Femur (tissue), 1 donor: ENCODE measurements at regions not wholly inside any gene's neighbourhood (a gene's known extent, or its start where the extent isn't known, plus 50 kb on each side); places are given as distances from the start of the nearest gene placed in this dataset.

Source experiments
- DNase-seq: peaks from one replicate; pipeline ENCODE4 v3.0.0-alpha.2; 2017

DNA sequence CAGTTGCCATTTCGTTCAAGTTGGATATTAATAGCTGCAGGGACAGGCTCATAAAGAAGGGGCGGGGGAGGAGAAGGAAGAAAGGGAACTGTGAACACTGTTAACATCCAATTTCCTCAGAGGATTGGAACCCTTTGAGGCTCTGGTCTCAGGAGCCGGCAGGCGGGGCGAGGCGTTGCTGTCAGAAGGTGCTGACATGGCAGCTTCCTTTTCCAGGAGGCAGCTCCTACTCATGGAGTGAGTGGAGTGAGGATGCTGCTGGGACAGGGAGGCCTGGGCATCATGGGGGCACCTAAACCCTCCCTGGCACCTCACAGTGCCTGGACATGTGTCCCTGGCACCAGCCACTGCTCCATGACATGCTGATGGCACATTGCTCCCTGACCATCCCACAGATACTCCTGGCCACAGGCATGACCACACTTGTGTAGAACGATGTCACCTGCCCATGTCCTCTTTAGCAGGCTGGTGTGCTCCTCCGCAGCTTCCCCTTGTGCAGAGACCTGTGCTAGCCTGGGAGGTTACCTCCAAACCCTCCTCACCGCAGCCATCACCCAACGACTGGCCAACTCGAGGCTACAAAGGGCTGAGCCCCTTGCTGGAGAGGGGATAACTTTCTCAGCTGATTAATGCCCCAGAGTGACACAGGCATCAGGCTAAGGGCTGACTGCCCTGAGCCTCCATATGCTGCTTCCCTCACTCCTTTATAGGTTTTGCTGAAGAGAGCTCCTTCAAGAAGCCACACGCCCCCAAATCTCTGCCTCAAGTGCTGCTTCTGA, 79.6 kb upstream of the NECTIN1 start:
- DNase-seq: no peak

DNA sequence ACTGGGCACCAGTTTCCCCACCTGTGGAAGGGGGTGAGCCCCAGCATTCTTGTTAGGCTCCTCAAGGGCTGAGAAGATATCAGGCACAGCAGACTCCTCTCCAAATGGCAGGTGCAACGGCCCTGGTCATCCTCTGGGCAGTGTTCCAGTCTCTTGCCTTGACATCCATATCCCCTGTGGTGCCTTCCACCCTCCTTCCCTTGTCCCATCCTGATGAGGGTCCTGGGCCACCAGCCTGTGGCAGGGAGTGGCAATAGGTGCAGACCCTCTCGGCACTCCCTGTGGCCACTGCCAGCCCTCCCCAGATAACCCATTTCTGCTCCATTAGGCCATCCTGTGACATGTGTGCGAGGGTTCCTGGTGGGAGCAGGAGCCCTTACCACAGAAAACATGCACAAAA, 78.8 kb upstream of the NECTIN1 start:
- DNase-seq: no peak

DNA sequence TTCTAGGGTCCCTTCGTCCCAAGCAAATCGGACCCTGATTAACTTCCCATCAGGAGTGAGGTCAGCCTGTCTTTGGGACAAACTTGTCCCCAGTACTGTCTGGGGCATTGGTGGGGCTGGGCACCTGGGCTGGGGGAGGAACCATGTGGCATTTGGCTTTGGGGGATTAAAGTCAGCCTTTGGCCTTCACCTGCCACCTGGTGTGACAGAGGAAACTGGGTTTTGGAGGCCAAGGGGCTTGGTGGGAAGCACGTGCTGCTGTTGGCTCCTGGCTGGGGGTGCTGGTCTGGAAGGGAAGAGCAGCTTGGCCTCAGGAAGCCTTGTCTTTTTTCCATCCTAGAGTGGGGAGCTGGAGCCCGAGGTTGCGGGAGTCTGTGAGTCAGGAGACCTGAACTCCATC, 78.4 kb upstream of the NECTIN1 start:
- no peak for DNase-seq

DNA sequence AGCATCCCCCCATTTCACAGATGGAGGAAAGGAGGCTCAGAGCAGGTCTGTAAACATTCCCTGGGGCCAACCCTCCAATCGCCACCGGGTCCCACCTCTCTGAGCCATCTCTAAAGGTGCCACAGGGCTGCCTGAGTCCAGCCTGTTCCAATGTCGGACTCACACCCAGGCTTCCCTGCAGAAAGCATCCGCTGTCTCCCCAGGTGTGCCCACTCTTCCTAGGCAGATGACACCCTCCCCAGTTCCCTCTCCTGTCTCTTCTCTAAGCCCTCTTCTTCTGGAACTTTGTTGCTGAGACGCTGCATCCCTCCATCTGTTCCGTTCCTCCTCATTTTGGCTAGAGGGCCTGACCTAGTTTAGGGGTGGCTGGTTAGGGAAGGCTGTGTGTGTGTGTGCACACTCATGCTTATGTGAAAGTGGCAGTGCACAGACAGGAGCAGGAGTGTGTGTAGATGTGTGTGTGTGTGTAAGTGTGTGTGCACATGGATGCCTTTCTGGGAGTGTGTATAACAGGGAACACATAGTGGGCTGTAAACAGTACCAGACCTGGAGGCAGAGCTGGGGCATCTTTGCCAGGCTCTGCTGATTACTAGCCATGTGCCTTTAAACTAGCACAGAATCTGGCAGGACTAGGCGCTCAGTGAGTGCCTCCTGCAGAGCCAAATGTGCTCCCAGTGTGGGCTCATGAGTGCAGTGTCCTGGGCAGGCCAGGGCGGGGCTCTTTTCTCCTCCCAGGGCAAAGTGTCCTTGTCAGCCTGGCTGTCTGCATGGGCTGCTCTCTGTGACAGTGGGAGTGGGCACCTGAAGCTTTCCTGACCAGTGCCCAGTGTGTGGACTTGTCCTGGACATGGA, 77.3 kb upstream of the NECTIN1 start:
- DNase-seq: no peak

DNA sequence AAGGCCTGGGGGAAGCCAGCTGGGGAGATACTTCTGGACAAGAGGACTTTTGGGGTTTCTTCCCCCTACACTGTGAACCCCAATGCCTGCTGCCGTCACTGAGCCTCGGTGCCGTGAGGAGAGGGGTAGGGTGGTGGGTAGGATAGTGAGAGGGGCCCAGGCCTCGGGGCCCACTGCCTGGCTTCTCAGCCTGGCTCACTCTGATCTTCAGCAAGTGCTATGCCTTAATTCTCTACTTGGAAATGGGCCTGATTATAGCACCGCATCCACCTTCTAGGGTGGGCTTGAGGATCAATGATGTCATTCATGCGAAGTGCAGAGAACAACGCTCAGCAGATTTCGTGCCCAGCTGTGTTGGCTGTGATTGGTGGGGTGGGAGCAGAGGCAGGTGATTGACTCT, 76.7 kb upstream of the NECTIN1 start:
- DNase-seq: no peak

DNA sequence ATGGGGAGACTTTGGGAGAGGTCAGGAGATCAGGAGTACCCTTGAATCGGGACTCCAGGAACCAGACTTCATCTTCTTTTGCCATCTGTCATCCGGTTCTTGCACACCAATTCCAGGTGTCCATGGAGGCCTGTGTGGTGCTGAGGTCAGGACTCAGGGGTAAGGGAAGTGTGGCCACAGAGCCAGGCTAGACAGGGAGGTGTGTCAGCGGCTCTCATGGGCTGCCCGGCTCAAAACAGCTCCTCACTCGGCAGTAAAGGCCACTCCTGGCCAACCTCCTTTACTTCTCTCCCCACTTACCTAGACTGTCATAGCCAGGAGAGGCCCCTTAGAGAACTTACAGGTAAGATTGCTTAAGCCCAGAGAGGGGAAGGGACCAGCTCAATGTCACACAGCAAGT, 75.7 kb upstream of the NECTIN1 start:
- no peak for DNase-seq

DNA sequence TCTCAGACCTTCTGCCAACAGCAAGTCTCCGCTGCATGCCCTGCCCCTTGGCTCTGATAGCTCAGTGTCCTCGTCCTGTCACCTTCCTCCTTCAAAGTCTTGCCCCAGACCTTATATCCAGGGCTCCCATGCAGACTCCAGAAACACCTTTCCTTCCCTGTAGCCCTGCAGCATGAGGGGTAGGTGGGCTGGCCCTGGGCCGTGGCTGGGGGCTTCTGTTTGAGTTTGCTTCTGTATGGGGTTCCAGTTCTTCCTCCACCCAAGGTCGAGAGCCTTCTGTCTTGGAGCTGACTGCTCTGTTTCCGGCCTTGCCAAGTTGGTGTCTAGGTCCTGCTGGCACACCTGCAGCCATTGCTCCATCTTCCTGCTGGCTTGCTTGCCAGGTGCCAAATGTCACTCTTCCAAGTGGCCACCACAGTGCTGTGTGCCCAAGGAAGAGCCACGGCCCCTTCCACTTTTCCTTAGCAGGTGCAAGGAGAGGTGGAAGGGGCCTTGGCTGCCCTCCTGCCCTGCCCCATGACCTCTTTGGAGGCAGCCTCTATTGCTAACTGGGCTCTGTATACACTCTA, 74.8 kb upstream of the NECTIN1 start:
- no peak for DNase-seq

DNA sequence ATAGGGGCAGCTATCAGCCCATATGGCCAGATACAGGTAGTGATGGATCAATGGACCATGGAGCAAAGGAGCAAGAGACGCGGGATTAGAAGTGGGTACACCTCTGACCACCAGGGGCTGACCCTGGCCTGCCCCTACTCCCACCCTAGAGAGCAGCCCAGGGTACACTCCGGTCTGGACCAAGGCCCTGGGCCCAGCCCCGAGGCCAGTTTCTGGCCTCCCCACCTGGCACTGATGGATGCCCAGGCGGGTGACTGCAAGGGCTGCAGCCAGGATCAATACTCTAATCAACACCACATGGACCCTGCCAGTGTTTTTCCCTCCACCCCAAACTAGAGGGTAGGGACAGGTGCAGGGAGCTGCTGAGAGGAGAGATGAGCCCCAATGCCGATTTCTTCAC, 74.1 kb upstream of the NECTIN1 start:
- DNase-seq: no peak

DNA sequence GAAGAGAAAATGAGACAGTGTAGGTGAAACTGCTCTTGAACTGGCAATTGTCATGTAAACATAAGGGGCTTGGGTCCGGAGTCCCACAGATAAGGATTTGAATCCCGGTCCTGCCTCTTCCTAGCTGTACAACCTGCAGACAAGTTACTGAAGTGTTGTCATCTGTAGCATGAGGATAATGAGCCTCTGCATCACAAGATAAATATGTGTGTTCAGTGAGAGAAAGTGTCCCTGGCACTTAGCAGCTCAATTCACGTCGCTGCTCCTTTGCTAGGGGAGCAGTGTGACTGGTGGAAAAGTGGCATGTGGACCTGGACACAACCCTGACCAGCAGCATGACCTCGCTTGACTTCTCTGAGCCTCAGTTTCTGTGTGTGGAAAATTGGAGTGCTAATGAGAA, 73.7 kb upstream of the NECTIN1 start:
- no peak for DNase-seq

DNA sequence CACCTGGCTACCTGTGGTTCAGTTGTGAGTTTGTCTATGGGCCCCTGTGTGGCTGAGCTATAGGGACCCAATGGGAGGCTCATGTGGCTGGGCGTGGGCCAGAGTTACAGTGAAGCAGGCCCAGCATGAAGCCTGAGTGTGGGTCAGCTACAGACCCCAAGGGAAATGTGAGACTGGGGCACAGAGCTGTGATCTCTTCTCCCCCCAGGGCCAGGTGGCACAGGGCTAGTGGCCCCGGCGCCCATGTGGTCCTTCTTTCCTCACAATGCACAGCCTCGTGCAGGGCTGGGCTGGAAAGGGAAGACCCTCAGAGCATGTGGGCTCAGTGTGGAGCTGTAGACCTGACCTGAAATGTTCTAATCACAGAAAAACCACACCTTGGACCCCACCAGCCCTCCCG, 71.6 kb upstream of the NECTIN1 start:
- no peak for DNase-seq

DNA sequence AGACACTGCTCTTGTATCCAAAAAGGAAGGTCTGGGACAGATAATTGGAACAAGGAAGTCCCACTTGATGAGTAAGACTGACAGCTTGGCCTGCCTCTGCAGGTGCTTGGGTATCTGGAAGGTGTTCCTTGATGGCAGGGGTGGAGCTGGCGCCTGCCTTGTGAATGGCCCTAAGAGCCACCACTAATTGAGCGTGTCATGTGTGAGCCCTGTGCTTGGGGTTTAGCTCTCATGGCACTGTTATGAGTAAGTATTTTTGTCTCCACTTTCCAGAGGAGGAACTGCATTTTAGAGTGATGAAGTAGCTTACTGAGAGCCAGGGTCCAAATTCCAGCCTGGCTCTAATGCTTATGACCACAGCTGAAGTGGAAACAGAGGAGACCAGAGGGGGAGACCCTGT, 71.2 kb upstream of the NECTIN1 start:
- no peak for DNase-seq

DNA sequence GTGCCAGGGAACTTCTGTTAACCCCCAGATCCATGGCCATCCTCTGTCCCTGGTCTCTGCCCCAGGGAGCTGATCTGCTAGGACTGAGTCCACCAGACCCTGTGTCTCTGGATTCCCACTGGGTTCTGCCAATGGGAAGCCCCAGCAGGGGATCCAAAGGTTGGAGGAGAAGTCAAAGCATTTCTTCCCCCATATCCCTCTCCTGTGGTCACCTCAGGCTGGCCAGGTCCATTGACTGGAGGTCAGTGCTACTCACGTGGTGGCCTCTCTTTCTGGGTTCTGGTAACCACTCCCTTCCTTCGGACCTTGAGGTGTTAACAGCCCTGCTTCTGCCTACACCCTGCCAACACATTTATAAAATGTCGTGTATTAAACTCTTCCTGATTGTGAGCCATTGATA, 69.7 kb upstream of the NECTIN1 start:
- DNase-seq: no peak

DNA sequence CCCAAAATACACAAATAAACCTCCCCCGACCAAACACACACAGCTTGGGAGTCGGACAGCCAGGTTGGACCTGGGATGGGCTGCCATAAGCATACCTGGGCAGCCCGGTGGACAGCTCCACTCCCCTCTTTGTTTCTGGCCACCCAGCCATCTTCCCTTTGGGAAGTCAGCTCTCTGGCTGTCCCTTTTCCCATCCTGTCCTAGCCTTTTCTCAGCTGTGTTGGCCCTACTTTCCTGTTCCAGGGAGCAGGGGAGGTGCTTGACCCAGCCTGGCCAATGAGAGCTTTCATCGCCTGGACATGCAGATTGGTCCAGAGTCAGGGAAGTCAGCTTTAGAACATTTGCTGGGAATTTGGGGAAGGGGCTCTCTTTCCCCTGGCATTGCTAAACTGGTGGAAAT, 68.7 kb upstream of the NECTIN1 start:
- no peak for DNase-seq

DNA sequence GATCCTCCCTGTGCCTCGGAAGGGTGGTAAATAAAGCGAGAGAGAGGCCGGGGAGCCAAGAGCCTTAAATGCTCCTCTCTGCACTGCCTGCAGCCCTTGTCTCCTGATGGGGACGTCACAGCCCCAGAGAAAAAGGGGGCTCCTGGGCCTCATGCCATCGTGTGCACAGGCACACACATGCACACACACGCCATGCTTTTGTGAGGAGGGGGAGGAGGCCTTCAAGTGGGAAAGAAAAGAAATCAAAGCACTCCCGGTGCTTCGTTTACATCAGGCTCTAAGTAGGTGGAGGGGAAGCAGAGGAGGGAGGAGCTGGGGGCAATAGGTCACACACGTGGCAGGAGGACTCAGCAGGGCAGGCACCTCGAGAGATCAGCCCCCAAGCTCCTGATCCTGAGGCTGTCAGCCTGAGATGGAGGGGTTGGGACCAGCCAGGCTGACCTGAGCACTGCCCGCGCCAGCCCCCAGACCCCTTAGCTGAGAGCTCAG, 68.2 kb upstream of the NECTIN1 start:
- DNase-seq: no peak

DNA sequence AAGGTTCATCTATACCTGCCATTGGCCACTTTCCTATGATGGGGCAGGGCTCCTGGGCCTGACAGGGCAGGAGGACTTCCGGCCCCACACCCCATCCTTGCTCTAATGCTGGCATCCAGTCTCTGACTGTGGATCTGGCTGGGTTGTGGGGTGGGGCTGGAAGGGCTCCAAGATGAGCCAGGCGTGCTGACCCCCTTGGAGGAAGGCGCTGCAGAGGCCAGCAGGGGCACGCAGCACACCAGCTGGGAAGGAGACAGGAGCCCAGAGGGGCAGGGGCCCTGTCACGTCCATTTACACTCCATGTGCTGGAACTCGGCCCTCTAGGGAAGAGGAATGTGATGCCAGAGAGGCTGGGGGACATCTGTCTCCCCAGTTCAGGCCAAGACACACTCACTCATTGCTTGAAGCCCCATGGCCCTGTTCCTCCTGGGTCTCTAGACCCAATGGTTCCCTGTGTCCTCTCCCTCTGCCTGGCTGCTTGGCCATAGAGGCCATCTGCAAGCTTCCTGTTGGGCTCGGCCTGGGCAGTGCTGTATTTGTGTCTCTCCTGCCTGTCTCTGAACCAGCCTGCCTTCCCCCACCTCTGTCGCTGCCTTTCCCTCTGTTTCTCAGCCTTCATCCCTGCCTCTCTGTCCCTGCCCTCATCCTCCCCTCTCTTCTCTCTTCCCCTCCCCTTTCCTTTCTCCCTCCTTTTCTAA, 67.5 kb upstream of the NECTIN1 start:
- no peak for DNase-seq

DNA sequence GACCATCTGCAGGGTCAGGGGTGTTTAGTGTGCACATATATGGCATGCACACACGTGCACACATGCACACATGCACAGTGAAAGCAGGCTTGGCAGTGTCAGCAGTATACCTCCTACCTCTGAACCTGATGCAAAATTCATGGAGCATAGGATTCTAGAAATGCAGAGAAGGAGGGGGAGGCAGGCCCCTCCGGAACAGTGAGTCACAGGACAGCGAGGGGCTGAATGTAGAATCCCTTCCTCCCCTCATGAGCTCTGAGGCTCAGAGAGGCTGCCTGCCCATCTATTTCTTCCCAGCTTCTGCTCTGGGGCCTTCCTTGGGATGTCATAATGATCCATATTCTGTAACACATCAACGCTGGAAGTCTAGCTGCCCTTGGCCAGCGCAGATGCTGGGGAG, 66.7 kb upstream of the NECTIN1 start:
- no peak for DNase-seq

DNA sequence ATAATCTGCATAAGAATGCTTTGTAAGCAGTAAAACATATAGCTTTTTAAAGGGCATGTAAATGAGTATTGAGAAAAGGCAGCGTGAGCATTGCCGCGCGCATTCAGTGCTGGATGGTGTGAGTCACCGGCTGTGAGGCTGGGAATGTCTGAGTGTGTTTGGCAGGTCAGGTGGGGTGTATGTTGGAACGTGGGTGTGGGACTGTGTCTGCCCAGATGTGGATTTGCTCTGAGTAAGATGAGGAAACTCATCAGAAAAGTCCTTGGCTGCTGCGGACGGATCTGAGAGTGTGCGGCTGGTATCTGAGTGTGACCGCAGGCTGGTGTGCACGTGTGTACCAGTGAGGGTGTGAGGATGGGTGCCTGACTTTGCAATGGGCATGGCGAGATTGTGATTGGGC, 66.2 kb upstream of the NECTIN1 start:
- peak; percentile 43 for DNase-seq

DNA sequence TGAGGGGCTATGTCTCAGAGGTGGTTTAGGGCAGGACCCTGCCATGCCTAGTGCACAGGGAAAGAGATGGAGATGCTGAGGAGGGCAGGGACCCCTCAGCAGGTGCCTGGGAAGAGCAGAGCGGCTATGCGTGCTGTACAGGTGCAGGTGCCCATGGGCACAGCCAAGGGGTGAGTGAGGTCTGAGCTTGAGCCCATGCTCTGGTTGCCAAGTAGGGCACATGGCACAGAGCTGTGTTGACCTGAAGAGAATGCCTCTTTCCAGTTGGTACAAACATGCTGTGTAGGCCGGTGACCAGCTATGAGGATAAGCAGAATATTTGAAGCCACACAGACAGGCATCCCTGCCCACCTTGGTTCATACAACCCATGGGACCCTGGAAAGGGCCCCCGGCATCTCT, 65.8 kb upstream of the NECTIN1 start:
- DNase-seq: no peak

DNA sequence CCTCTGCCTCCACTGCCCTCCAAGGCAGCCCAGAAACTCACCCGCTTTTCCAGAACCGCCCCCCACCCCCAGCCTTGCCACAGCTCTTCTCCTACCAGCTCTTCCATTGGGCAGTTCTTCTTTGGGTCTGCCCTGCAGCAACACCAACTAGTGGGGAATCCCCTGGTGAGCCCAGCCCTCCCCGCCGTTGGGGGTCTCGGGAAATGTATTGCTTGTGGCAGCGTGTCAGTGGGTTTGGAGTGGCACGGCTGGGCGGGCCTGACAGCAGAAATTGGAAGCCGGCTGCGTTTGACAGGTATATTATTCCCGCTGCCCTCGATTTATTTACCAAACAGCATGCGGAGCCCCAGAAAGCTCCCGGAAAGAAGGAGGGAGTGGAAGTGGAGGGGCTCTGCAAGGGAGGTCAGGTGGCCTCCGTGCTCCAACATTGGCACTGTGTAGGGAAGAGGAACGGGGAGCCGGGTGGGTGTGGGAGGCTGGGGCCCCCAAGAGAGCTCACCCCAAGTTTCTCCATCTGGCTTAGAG, 65.2 kb upstream of the NECTIN1 start:
- no peak for DNase-seq

DNA sequence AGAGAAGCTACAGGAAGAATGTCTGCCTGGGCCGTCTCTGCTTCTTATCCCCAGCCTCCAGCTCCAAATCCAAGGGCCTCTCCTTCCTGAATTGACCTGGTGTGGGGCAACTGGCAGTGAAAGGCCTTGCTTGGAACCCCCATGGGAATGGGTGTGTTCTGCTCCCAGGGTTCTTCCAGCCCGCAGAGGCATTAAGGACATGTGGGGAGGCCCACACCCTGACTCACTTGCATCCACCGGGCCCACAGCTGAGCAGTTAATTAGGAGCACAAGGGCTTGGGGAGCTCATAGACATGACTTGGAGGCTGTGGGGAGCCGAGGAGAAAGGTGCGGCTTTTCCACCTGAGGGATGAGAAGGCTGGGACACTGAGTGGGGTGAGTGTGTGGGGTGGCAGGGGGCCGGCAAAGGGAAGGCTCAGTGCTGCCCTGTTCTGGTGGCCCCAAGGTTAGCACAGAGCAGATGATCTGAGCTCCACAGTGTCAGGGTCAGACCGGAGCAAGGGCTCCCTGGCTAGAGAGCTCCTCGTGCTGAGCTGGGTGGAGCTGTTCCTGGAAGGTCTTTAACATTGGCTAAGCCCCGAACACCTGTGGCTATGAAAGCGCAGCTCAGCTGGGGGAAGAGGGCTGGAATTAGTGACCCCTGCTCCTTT, 64.5 kb upstream of the NECTIN1 start:
- no peak for DNase-seq

DNA sequence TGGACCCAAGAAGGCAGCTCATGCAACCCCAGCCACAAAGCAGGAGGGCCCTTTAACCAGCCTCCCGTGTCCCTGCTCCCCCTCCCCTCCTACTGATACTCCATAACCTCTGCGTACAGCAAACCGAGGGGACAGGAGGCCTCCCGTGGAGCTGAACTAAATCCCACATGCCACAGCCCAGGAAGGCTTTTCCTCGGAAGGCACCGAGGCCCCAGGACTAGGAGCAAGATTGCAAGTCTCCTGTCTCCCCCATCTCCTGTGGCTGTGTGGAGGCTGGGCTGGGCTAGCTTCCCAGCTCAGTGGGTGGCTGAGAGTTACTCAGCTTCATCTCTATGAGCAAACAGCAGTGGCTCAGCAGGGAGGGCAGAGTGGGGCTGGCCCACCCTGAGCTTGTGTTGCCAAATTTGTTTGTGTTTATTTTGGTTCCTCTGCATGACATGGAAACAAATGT, 62.7 kb upstream of the NECTIN1 start:
- DNase-seq: peak; percentile 47

DNA sequence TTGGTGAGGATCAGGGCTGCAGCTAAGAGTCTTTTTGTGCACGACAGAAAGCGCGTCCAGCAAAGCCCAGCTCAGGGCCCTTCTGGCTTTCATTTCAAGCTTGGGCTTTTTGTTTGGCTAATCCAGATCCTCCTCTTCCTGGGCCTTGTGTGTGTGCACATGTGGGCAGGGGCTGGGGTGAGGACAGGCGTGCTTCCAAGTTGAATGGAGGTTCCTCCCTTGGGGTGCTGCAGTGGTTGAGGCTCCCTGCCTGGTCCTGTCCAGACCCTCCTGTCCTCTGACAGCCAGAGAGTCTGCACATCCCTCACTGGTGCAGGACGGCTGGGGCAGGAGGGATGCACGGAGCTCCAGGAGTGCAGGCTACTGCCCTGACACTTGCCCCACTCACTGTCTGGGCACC, 62.0 kb upstream of the NECTIN1 start:
- no peak for DNase-seq
